ENCODE measurements at regions not wholly inside any gene's neighbourhood (a gene's known extent, or its start where the extent isn't known, plus 50 kb on each side); places are given as distances from the start of the nearest gene placed in this dataset.

DNA sequence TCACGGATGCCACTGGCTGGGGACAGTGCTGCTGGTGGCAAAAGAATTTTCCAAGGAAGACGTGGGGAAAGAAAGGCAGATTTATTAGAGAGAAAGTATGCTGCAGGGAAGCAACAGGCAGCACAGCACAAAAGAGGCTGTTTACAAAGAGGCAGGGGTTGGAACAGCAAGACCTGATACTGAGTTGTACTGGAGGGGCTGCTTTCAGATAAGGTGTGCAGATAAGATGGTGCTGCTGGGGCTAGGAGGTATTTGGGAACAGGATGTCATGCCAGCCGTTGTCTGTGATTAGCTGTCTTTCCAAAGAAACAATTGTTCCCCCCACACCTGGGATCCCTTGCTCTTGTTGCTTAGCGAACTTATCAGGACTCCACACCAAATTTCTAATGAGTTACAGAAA, 2023.3 kb upstream of the PCDH20 start:
- Histone ChIP-seq H4K91ac (ENCODE audit: insufficient read depth, low read depth, low read length) (no peak overlapping the region), H2BK5ac (ENCODE audit: low read depth, low read length, poor library complexity, severe bottlenecking) (peak overlapping the region; percentile 11), H2AFZ (replicated peaks; ENCODE audit: low read length, poor library complexity) (peak overlapping the region; percentile 27), H2BK15ac (ENCODE audit: low read depth, low read length) (peak overlapping the region; percentile 26; the same call in 1 of the 3 replicates), H3K14ac (replicated peaks; ENCODE audit: low read depth, low read length) (no peak overlapping the region), H3K9me1 (ENCODE audit: insufficient read depth, low read length) (no peaks in the 10 kb centered on the region), H4K20me1 (ENCODE audit: insufficient read depth, low read length) (no peaks in the 10 kb centered on the region), H3K4me2 (ENCODE audit: low read depth, low read length) (no peak overlapping the region), H3K27me3 (ENCODE audit: control insufficient read depth, insufficient read depth, low read length) (no peaks in the 10 kb centered on the region), H2BK120ac (ENCODE audit: low read depth, low read length) (peak overlapping the region; percentile 26; the same call in 1 of the 2 replicates), H3K36me3 (ENCODE audit: control insufficient read depth, insufficient read depth, low read length) (no peaks in the 10 kb centered on the region), H3K18ac (ENCODE audit: low read depth, low read length) (peak overlapping the region; percentile 57; the same call in 1 of the 2 replicates), H2BK20ac (ENCODE audit: low read depth, low read length) (peak overlapping the region; percentile 11; the same call in 1 of the 2 replicates), H3K23ac (ENCODE audit: low read depth, low read length) (no peak overlapping the region), H3K27ac (ENCODE audit: insufficient read depth, low read length) (no peak overlapping the region), H3K9ac (ENCODE audit: low read depth, low read length) (no peak overlapping the region), H4K8ac (ENCODE audit: low read depth in 2 of 2, low read length in 2 of 2) (no peak overlapping the region), H4K5ac (ENCODE audit: low read depth, low read length) (no peak overlapping the region), H3K56ac (ENCODE audit: extremely low read depth, insufficient read depth, low read length) (no peak overlapping the region), H3K79me1 (ENCODE audit: low read depth in 1 of 2, low read length in 2 of 2) (no peaks in the 10 kb centered on the region), H3K4me1 (ENCODE audit: control insufficient read depth, insufficient read depth, low read length) (peaks cover 7% of the 10 kb centered on the region), H3K9me3 (ENCODE audit: control insufficient read depth, insufficient read depth, low read length) (peaks cover 2% of the 10 kb centered on the region; the same call in 1 of the 2 replicates), H2AK9ac (replicated peaks; ENCODE audit: low read depth, low read length, poor library complexity) (no peak overlapping the region), H3K4me3 (ENCODE audit: insufficient read depth, low read depth, low read length) (no peak overlapping the region), H3K4ac (ENCODE audit: low read depth, low read length) (no peak overlapping the region), H2AK5ac (ENCODE audit: low read depth, low read length) (peak overlapping the region; percentile 45)
- ChIA-PET POLR2A (ENCODE audit: unreplicated experiment) (no interaction called here), CTCF (no interaction called here)
- no CpG with 5 or more reads among the region's 4 CpGs for WGBS, 2 experiments (ENCODE audit: extremely low coverage in 2 of 2, insufficient read length in 1 of 2)
- dilution Hi-C loops (cut with HindIII; ENCODE audit: low sequenced_read_pairs, unreplicated experiment) (no loop called here), in situ Hi-C loops (cut with MboI; ENCODE audit: low sequenced_read_pairs) (no loop called here), intact Hi-C loops (cut with micrococcal nuclease) (loop anchor here (10.0 kb wide), 1 partner anchor 314 kb away; no protein-coding TSS in a partner anchor)
- ATAC-seq (ENCODE audit: low read depth) (no peak), DNase-seq (no peak)
- no TSS peak for BruUV-seq (replicated peaks)
- TF ChIP-seq CEBPB (IDR thresholded peaks at IDR 0.05; ENCODE audit: low read depth, low read length) (no peak), MXI1 (IDR thresholded peaks at IDR 0.05; ENCODE audit: borderline replicate concordance, low read depth, low read length) (no peak), CHD1 (IDR thresholded peaks at IDR 0.05; ENCODE audit: low read depth, low read length) (no peak), FOS (IDR thresholded peaks at IDR 0.05; ENCODE audit: low read depth, low read length) (no peak), MAFK (IDR thresholded peaks at IDR 0.05; ENCODE audit: low read depth, low read length) (no peak)
- TF ChIP-seq, protein P1, sequence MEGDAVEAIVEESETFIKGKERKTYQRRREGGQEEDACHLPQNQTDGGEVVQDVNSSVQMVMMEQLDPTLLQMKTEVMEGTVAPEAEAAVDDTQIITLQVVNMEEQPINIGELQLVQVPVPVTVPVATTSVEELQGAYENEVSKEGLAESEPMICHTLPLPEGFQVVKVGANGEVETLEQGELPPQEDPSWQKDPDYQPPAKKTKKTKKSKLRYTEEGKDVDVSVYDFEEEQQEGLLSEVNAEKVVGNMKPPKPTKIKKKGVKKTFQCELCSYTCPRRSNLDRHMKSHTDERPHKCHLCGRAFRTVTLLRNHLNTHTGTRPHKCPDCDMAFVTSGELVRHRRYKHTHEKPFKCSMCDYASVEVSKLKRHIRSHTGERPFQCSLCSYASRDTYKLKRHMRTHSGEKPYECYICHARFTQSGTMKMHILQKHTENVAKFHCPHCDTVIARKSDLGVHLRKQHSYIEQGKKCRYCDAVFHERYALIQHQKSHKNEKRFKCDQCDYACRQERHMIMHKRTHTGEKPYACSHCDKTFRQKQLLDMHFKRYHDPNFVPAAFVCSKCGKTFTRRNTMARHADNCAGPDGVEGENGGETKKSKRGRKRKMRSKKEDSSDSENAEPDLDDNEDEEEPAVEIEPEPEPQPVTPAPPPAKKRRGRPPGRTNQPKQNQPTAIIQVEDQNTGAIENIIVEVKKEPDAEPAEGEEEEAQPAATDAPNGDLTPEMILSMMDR (conservative IDR thresholded peaks at IDR 0.05; ENCODE audit: low read depth, low read length), result no peak
